GM12878 (cell line): ENCODE measurements at regions not wholly inside any gene's neighbourhood (a gene's known extent, or its start where the extent isn't known, plus 50 kb on each side); places are given as distances from the start of the nearest gene placed in this dataset.

ENCODE experiments used
- ATAC-seq: fragments of 200-7000 bp; cut with Tn5 transposase; 3 replicates; pipeline ENCODE4 v1.9.1; 2020; ENCODE audit warnings: mild to moderate bottlenecking, moderate library complexity
- BruUV-seq: library from RNA; stranded (reverse); fragments of 400-500 nt; replicated peaks from 2 replicates; lab custom pipeline; 2021; lab: Mats Ljungman, UMichigan
- CTCF ChIA-PET: fragments of 300-600 bp; sonication (Branson Sonifier 250); formaldehyde crosslinking; extraction: SDS; loops from one replicate; lab custom pipeline; 2021; ENCODE audit warnings: inconsistent platforms; lab: Yijun Ruan, JAX
- POLR2A ChIA-PET: fragments of 350-600 bp; formaldehyde crosslinking; extraction: SDS; loops from one replicate; lab custom pipeline; 2021; ENCODE audit warnings: inconsistent platforms; lab: Charles Lee
- RAD21 ChIA-PET: fragments of 300-600 bp; sonication (Branson Sonifier 250); formaldehyde crosslinking; loops from one replicate; lab custom pipeline; 2023; ENCODE audit warnings: antibody characterized with exemption; ENCODE audit not compliant: unreplicated experiment; lab: Charles Lee
- SMC1A ChIA-PET: fragments of 300-600 bp; sonication (Branson Sonifier 250); formaldehyde crosslinking; loops from one replicate; lab custom pipeline; 2023; ENCODE audit not compliant: unreplicated experiment, uncharacterized antibody; lab: Charles Lee
- DNase-seq: peaks from one replicate; pipeline ENCODE4 v3.0.0-alpha.2; 2011; ENCODE audit warnings: low read depth, low spot score
- FAIRE-seq: peaks from 3 replicates; lab custom pipeline; 2011; peaks lifted over from hg19 to GRCh38; lab: Jason Lieb, UNC
- H2AFZ ChIP-seq: 2 replicates; pipeline ENCODE4 v1.6.0; 2011; ENCODE audit warnings: low read depth, low read length, control low read depth; ENCODE audit not compliant: control insufficient read depth
- H3K27ac ChIP-seq: 2 replicates; pipeline ENCODE4 v1.5.1; 2011; ENCODE audit warnings: control low read depth; ENCODE audit not compliant: control insufficient read depth, insufficient read depth
- H3K27me3 ChIP-seq, 2 experiments: replicated peaks in 1 of 2; 2 replicates each; pipeline versions ENCODE4 v1.6.0 to v1.6.1; 2011; ENCODE audit warnings: low read length in 1 of 2; ENCODE audit not compliant: control insufficient read depth in 2 of 2, insufficient read depth in 2 of 2
- H3K36me3 ChIP-seq, 2 experiments: 2 replicates each; pipeline ENCODE4 v1.5.1; 2011; ENCODE audit warnings: low read length in 1 of 2; ENCODE audit not compliant: control insufficient read depth in 2 of 2, insufficient read depth in 2 of 2
- H3K4me1 ChIP-seq: 2 replicates; pipeline ENCODE4 v1.6.1; 2011; ENCODE audit warnings: mild to moderate bottlenecking, low read length, moderate library complexity, mixed read lengths; ENCODE audit not compliant: control insufficient read depth, insufficient read depth
- H3K4me2 ChIP-seq: 2 replicates; pipeline ENCODE4 v1.6.0; 2011; ENCODE audit warnings: control low read depth; ENCODE audit not compliant: control insufficient read depth, insufficient read depth
- H3K4me3 ChIP-seq: fragments of 200-600 bp; sonication (generic); 2 replicates; pipeline ENCODE4 v1.5.1; 2016
- H3K79me2 ChIP-seq: 2 replicates; pipeline ENCODE4 v1.6.0; 2011; ENCODE audit warnings: low read length; ENCODE audit not compliant: control insufficient read depth, insufficient read depth
- H3K9ac ChIP-seq: 2 replicates; pipeline ENCODE4 v1.8.0; 2011; ENCODE audit warnings: low read length, control low read depth, mixed read lengths; ENCODE audit not compliant: control insufficient read depth, insufficient read depth
- H3K9me3 ChIP-seq: replicated peaks from 3 replicates; pipeline ENCODE4 v1.5.1; 2011; ENCODE audit warnings: mild to moderate bottlenecking, low read length; ENCODE audit not compliant: control insufficient read depth, insufficient read depth
- H4K20me1 ChIP-seq: 2 replicates; pipeline ENCODE4 v1.6.0; 2011; ENCODE audit not compliant: control insufficient read depth, insufficient read depth
- CBX3 ChIP-seq: fragments of 200-600 bp; sonication (generic); IDR thresholded peaks from 2 replicates; pipeline ENCODE4 v1.6.1; 2016; ENCODE audit warnings: low read depth, borderline replicate concordance
- FOXM1 ChIP-seq: IDR thresholded peaks from 2 replicates; pipeline ENCODE4 v1.6.1; 2012; ENCODE audit warnings: low read depth, mild to moderate bottlenecking, inconsistent platforms, low read length, moderate library complexity
- KAT2A ChIP-seq: conservative IDR thresholded peaks from 2 replicates; pipeline ENCODE4 v1.6.1; 2011; ENCODE audit warnings: low read depth, low read length; ENCODE audit not compliant: control insufficient read depth
- RFX5 ChIP-seq: IDR thresholded peaks from 2 replicates; pipeline ENCODE4 v1.6.1; 2011; ENCODE audit warnings: low read depth, low read length, improper control_type of control experiment
- YY1 ChIP-seq: IDR thresholded peaks from 2 replicates; pipeline ENCODE4 v1.6.1; 2011; ENCODE audit warnings: low read depth, mild to moderate bottlenecking, low read length
- ZBTB4 ChIP-seq: fragments of 450-650 bp; formaldehyde crosslinking; IDR thresholded peaks from 2 replicates; pipeline ENCODE4 v1.4.0; 2022; ENCODE audit warnings: mild to moderate bottlenecking, moderate library complexity
- ZNF384 ChIP-seq: IDR thresholded peaks from 2 replicates; pipeline ENCODE4 v1.6.1; 2012; ENCODE audit warnings: low read depth, mild to moderate bottlenecking, low read length, improper control_type of control experiment, borderline replicate concordance
- WGBS: methylation state at CpG from one replicate; pipeline ENCODE4 v1.1.6; 2016; ENCODE audit warnings: low lambda C conversion rate; ENCODE audit not compliant: insufficient replicate concordance, insufficient coverage; ENCODE audit errors: missing lambda C conversion rate; 5-methylcytosine and 5-hydroxymethylcytosine counted together
- in situ Hi-C: fragments of 300-500 bp; cut with MboI; formaldehyde crosslinking; loops from 9 replicates; pipeline ENCODE4 v1.14.3; 2018; ENCODE audit warnings: mixed read lengths
- intact Hi-C: fragments of 100-400 bp; cut with micrococcal nuclease; formaldehyde crosslinking; loops from one replicate; pipeline ENCODE4 v1.14.2; 2022; ENCODE audit not compliant: unreplicated experiment

DNA sequence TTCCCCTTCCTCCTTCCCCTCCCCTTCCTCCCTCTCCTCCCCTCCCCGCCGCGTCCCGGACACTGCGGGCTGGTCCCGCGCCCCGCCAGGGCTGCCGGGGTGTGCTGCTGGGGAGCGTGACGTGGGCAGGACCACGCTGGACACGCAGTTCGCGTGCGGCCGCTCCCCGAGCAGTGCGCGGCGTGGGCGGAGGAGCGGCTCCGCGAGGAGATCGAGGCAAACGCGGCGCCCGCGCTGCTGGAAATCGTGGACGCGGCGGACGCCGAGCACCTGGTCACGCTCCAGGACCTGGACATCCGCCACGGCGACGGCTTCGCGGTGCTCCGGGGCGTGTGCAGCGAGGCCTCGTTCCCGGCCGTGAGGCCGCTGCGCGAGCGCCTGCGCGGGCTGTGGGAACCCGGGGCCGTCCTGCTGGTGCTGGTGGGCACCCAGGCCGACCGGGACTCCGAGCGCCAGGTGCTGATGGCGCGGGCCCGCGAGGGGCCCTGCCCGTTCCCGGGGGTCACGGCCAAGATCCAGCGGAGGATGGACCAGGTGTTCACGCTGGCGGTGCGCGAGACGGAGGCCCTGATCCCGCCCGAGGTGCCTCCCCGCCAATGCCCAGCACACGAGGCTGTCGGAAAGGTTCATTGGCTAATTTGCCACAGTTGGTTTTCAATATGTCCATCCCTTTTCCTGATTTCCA lies 84.3 kb downstream of the TNFAIP2 start:
- FAIRE-seq (no peak), DNase-seq (no peak), ATAC-seq (no peak)
- Histone ChIP-seq H3K4me1 (no peaks in the 10 kb centered on the region), H4K20me1 (no peaks in the 10 kb centered on the region), H3K4me3 (no peak overlapping the region), H3K36me3 (no peaks in the 10 kb centered on the region), H3K9me3 (peaks cover 3% of the 10 kb centered on the region; the same call in 1 of the 3 replicates), H3K4me2 (no peak overlapping the region), H3K79me2 (no peaks in the 10 kb centered on the region), H2AFZ (no peak overlapping the region), H3K27me3 (no peaks in the 10 kb centered on the region), H3K27ac (no peak overlapping the region), H3K9ac (no peak overlapping the region)
- BruUV-seq = no TSS peak
- in situ Hi-C loops = no loop called here
- intact Hi-C loops = no loop called here
- ChIA-PET CTCF (interaction anchor here (0.6 kb wide), 1 partner anchor 131 kb away, joined by 4 read pairs; no protein-coding TSS in a partner anchor), SMC1A (no interaction called here), POLR2A (no interaction called here), RAD21 (no interaction called here)
- TF ChIP-seq RFX5 (no peak), ZNF384 (no peak), KAT2A (no peak), YY1 (no peak), ZBTB4 (CRISPR knock-in tag) (no peak), CBX3 (no peak), FOXM1 (no peak)
- 70% methylated on average over 25 of the region's 80 CpGs for WGBS
